ENCODE measurements at regions not wholly inside any gene's neighbourhood (a gene's known extent, or its start where the extent isn't known, plus 50 kb on each side); places are given as distances from the start of the nearest gene placed in this dataset.

- TF ChIP-seq, protein P1, sequence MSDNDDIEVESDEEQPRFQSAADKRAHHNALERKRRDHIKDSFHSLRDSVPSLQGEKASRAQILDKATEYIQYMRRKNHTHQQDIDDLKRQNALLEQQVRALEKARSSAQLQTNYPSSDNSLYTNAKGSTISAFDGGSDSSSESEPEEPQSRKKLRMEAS (IDR thresholded peaks at IDR 0.05; ENCODE audit: low read depth, low read length), result no peak
- TF ChIP-seq, protein P2, sequence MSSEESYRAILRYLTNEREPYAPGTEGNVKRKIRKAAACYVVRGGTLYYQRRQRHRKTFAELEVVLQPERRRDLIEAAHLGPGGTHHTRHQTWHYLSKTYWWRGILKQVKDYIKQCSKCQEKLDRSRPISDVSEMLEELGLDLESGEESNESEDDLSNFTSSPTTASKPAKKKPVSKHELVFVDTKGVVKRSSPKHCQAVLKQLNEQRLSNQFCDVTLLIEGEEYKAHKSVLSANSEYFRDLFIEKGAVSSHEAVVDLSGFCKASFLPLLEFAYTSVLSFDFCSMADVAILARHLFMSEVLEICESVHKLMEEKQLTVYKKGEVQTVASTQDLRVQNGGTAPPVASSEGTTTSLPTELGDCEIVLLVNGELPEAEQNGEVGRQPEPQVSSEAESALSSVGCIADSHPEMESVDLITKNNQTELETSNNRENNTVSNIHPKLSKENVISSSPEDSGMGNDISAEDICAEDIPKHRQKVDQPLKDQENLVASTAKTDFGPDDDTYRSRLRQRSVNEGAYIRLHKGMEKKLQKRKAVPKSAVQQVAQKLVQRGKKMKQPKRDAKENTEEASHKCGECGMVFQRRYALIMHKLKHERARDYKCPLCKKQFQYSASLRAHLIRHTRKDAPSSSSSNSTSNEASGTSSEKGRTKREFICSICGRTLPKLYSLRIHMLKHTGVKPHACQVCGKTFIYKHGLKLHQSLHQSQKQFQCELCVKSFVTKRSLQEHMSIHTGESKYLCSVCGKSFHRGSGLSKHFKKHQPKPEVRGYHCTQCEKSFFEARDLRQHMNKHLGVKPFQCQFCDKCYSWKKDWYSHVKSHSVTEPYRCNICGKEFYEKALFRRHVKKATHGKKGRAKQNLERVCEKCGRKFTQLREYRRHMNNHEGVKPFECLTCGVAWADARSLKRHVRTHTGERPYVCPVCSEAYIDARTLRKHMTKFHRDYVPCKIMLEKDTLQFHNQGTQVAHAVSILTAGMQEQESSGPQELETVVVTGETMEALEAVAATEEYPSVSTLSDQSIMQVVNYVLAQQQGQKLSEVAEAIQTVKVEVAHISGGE (CRISPR knock-in tag; IDR thresholded peaks at IDR 0.05), result no peak
- no peak for TF ChIP-seq PBX3 (IDR thresholded peaks at IDR 0.05; ENCODE audit: insufficient replicate concordance, low read depth, low read length)
- no peak for TF ChIP-seq MTA3 (IDR thresholded peaks at IDR 0.05; ENCODE audit: borderline replicate concordance, low read length)
- TF ChIP-seq BACH1 (IDR thresholded peaks at IDR 0.05; ENCODE audit: borderline replicate concordance), result no peak
- TF ChIP-seq EED (IDR thresholded peaks at IDR 0.05; ENCODE audit: low read depth), result no peak
- TF ChIP-seq, protein P3, sequence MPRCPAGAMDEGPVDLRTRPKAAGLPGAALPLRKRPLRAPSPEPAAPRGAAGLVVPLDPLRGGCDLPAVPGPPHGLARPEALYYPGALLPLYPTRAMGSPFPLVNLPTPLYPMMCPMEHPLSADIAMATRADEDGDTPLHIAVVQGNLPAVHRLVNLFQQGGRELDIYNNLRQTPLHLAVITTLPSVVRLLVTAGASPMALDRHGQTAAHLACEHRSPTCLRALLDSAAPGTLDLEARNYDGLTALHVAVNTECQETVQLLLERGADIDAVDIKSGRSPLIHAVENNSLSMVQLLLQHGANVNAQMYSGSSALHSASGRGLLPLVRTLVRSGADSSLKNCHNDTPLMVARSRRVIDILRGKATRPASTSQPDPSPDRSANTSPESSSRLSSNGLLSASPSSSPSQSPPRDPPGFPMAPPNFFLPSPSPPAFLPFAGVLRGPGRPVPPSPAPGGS (IDR thresholded peaks at IDR 0.05; ENCODE audit: borderline replicate concordance, insufficient read depth, low read depth, low read length, poor library complexity, severe bottlenecking), result no peak
- no peak for TF ChIP-seq SUZ12 (IDR thresholded peaks at IDR 0.05; ENCODE audit: unreplicated experiment)
- TF ChIP-seq SKIL (IDR thresholded peaks at IDR 0.05; ENCODE audit: low read depth, poor library complexity, severe bottlenecking), result no peak
- TF ChIP-seq HDGF (IDR thresholded peaks at IDR 0.05), result no peak
- H4K20me1 ChIP-seq (ENCODE audit: control insufficient read depth, insufficient read depth), result no peaks in the 10 kb centered on the region
- H3K4me2 ChIP-seq (ENCODE audit: control insufficient read depth, insufficient read depth), result no peak overlapping the region
- no peak overlapping the region for H2AFZ ChIP-seq (ENCODE audit: control insufficient read depth, low read depth, low read length)
- H3K9me3 ChIP-seq (replicated peaks; ENCODE audit: control insufficient read depth, insufficient read depth, low read length), result no peaks in the 10 kb centered on the region
- H3K4me3 ChIP-seq, result no peak overlapping the region
- H3K27me3 ChIP-seq (replicated peaks in 1 of 2; ENCODE audit: control insufficient read depth in 2 of 2, insufficient read depth in 2 of 2, low read length in 1 of 2), result no peaks in the 10 kb centered on the region
- H3K36me3 ChIP-seq (ENCODE audit: control insufficient read depth in 2 of 2, insufficient read depth in 2 of 2, low read length in 1 of 2), result no peaks in the 10 kb centered on the region
- SMC1A ChIA-PET (ENCODE audit: uncharacterized antibody, unreplicated experiment), result no interaction called here
- intact Hi-C loops (cut with micrococcal nuclease; ENCODE audit: unreplicated experiment), result no loop called here
- no peak for FAIRE-seq
- no TSS peak for BruUV-seq (replicated peaks)
- RAD21 ChIA-PET (ENCODE audit: unreplicated experiment), result no interaction called here
- CTCF ChIA-PET, result no interaction called here
- H3K79me2 ChIP-seq (ENCODE audit: control insufficient read depth, insufficient read depth, low read length), result no peaks in the 10 kb centered on the region
- no peak overlapping the region for H3K9ac ChIP-seq (ENCODE audit: control insufficient read depth, insufficient read depth, low read length)
- no peak for ATAC-seq
- H3K4me1 ChIP-seq (ENCODE audit: control insufficient read depth, insufficient read depth, low read length), result no peaks in the 10 kb centered on the region
- WGBS (ENCODE audit: insufficient coverage, insufficient replicate concordance, low lambda C conversion rate, missing lambda C conversion rate), result 4% methylated on average over 1 of the region's 1 CpG
- POLR2A ChIA-PET, result no interaction called here
- in situ Hi-C loops (cut with MboI), result no loop called here
- H3K27ac ChIP-seq (ENCODE audit: control insufficient read depth, insufficient read depth), result no peak overlapping the region
- no peak for DNase-seq (ENCODE audit: low read depth, low spot score)
Observed at GRCh38 chr16:26715969-26716368, 350.8 kb upstream of the C16orf82 start.

All from GM12878 (cell line).